OCI-LY1 (cell line): ENCODE measurements at regions not wholly inside any gene's neighbourhood (a gene's known extent, or its start where the extent isn't known, plus 50 kb on each side); places are given as distances from the start of the nearest gene placed in this dataset.

Experiments
- H2AFZ ChIP-seq: fragments of 200-600 bp; sonication (generic), shearing (Covaris generic); 2 replicates; pipeline ENCODE4 v1.6.0; 2014; ENCODE audit warnings: antibody characterized with exemption, mild to moderate bottlenecking, low read length
- H3F3A ChIP-seq: fragments of 200-600 bp; sonication (generic), shearing (Covaris generic); 2 replicates; pipeline ENCODE4 v1.6.0; 2014; ENCODE audit warnings: mild to moderate bottlenecking, antibody characterized with exemption, low read length, moderate library complexity; ENCODE audit not compliant: insufficient read depth
- H3K27ac ChIP-seq: fragments of 200-600 bp; sonication (generic); 2 replicates; pipeline ENCODE4 v1.5.1; 2014; ENCODE audit warnings: low read length, mixed run types, mild to moderate bottlenecking, low read depth; ENCODE audit not compliant: poor library complexity, severe bottlenecking
- H3K27me3 ChIP-seq: fragments of 200-600 bp; sonication (generic); 2 replicates; pipeline ENCODE4 v1.6.0; 2014; ENCODE audit warnings: antibody characterized with exemption, mild to moderate bottlenecking, low read length, moderate library complexity; ENCODE audit not compliant: insufficient read depth
- H3K36me3 ChIP-seq: fragments of 200-600 bp; sonication (generic); 2 replicates; pipeline ENCODE4 v1.6.1; 2014; ENCODE audit warnings: mild to moderate bottlenecking, antibody characterized with exemption, low read length, moderate library complexity, mixed read lengths; ENCODE audit not compliant: insufficient read depth
- H3K4me1 ChIP-seq: fragments of 200-600 bp; sonication (generic); 2 replicates; pipeline ENCODE4 v1.5.1; 2014; ENCODE audit warnings: mild to moderate bottlenecking, low read length, moderate library complexity; ENCODE audit not compliant: insufficient read depth, severe bottlenecking
- H3K4me2 ChIP-seq: fragments of 200-600 bp; sonication (generic), shearing (Covaris generic); 2 replicates; pipeline ENCODE4 v1.6.1; 2014; ENCODE audit warnings: low read length
- H3K4me3 ChIP-seq: fragments of 200-600 bp; sonication (generic); 2 replicates; pipeline ENCODE4 v1.5.1; 2014; ENCODE audit warnings: low read length, low read depth, mild to moderate bottlenecking, mixed read lengths; ENCODE audit not compliant: poor library complexity, severe bottlenecking
- H3K79me2 ChIP-seq: fragments of 200-600 bp; shearing (Covaris generic); 2 replicates; pipeline ENCODE4 v1.6.1; 2016; ENCODE audit warnings: mixed run types, low read length, mixed read lengths; ENCODE audit not compliant: insufficient read depth
- H3K9ac ChIP-seq: fragments of 200-600 bp; sonication (generic), shearing (Covaris generic); 2 replicates; pipeline ENCODE4 v1.6.1; 2014; ENCODE audit warnings: mild to moderate bottlenecking, low read length, mixed read lengths
- H3K9me2 ChIP-seq: fragments of 200-600 bp; sonication (generic), shearing (Covaris generic); 2 replicates; pipeline ENCODE4 v1.6.1; 2014; ENCODE audit warnings: low read depth, mild to moderate bottlenecking, low read length, mixed read lengths
- H3K9me3 ChIP-seq: fragments of 200-600 bp; shearing (Covaris generic); 2 replicates; pipeline ENCODE4 v1.6.1; 2014; ENCODE audit warnings: low read length, mixed read lengths
- H4K20me1 ChIP-seq: fragments of 200-600 bp; sonication (generic), shearing (Covaris generic); 2 replicates; pipeline ENCODE4 v1.6.0; 2016; ENCODE audit warnings: mild to moderate bottlenecking, low read length; ENCODE audit not compliant: insufficient read depth
- EZH2 ChIP-seq: fragments of 200-600 bp; sonication (generic), shearing (Covaris generic); IDR thresholded peaks from 2 replicates; pipeline ENCODE4 v1.8.0; 2017; ENCODE audit warnings: borderline replicate concordance, mixed run types, mild to moderate bottlenecking, antibody characterized with exemption, low read length, moderate library complexity, mixed read lengths
- TF ChIP-seq, protein P1 (sequence below): fragments of 200-600 bp; sonication (generic), shearing (Covaris generic); IDR thresholded peaks from 2 replicates; pipeline ENCODE4 v1.5.1; 2017; ENCODE audit warnings: mild to moderate bottlenecking, antibody characterized with exemption, low read length, moderate library complexity, mixed read lengths

- no peaks in the 10 kb centered on the region for H3K4me1 ChIP-seq
- H3K27me3 ChIP-seq: no peaks in the 10 kb centered on the region
- no peaks in the 10 kb centered on the region for H3K9me3 ChIP-seq
- H3K9ac ChIP-seq: no peak overlapping the region
- no peak overlapping the region for H3K4me3 ChIP-seq
- no peak overlapping the region for H3K27ac ChIP-seq
- TF ChIP-seq, protein P1, sequence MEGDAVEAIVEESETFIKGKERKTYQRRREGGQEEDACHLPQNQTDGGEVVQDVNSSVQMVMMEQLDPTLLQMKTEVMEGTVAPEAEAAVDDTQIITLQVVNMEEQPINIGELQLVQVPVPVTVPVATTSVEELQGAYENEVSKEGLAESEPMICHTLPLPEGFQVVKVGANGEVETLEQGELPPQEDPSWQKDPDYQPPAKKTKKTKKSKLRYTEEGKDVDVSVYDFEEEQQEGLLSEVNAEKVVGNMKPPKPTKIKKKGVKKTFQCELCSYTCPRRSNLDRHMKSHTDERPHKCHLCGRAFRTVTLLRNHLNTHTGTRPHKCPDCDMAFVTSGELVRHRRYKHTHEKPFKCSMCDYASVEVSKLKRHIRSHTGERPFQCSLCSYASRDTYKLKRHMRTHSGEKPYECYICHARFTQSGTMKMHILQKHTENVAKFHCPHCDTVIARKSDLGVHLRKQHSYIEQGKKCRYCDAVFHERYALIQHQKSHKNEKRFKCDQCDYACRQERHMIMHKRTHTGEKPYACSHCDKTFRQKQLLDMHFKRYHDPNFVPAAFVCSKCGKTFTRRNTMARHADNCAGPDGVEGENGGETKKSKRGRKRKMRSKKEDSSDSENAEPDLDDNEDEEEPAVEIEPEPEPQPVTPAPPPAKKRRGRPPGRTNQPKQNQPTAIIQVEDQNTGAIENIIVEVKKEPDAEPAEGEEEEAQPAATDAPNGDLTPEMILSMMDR: no peak
- no peak for TF ChIP-seq EZH2
- no peaks in the 10 kb centered on the region for H3F3A ChIP-seq
- H4K20me1 ChIP-seq: no peaks in the 10 kb centered on the region
- H3K4me2 ChIP-seq: no peak overlapping the region
- H3K9me2 ChIP-seq: no peaks in the 10 kb centered on the region
- no peaks in the 10 kb centered on the region for H3K36me3 ChIP-seq
- no peaks in the 10 kb centered on the region for H3K79me2 ChIP-seq
- H2AFZ ChIP-seq: no peak overlapping the region
Measured at GRCh38 chrX:67094061-67094460, 449.8 kb upstream of the AR start.

- H3K36me3 ChIP-seq: no peaks in the 10 kb centered on the region
Measured at GRCh38 chrX:67050760-67051159, 411.9 kb upstream of the EDA2R start.

DNA sequence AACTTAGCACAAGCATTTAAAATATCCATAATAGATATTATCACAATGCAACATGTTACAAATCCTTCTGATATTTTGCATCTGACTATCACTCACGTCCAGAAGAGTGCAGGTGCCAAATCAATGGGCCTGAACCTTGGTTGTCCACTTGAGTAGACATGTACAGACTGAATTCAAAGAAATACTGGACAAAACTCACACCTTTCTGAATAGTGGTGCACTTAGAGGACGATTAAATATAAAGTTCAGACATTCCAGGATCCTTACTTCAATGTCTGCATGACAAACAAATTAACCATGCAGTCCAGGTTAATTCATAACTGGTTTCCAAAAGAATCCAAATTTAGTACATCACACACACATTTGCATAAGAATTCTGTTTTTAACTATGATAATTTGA is 406.0 kb upstream of the EDA2R start:
- Histone ChIP-seq H3K27ac (no peak overlapping the region), H3K9me3 (no peaks in the 10 kb centered on the region), H3K27me3 (no peaks in the 10 kb centered on the region), H3K4me1 (no peaks in the 10 kb centered on the region), H3K4me3 (no peak overlapping the region), H3K4me2 (no peak overlapping the region), H3K36me3 (no peaks in the 10 kb centered on the region), H3K9ac (no peak overlapping the region), H3F3A (no peaks in the 10 kb centered on the region), H3K79me2 (no peaks in the 10 kb centered on the region), H4K20me1 (no peaks in the 10 kb centered on the region), H2AFZ (no peak overlapping the region), H3K9me2 (no peaks in the 10 kb centered on the region)
- no peak for TF ChIP-seq EZH2
- TF ChIP-seq, protein P1: no peak

More at GRCh38 chrX:67050760-67051159, 411.9 kb upstream of the EDA2R start:
- Histone ChIP-seq H3F3A (no peaks in the 10 kb centered on the region), H3K9me2 (no peaks in the 10 kb centered on the region), H3K27ac (no peak overlapping the region), H3K9me3 (no peaks in the 10 kb centered on the region), H3K9ac (no peak overlapping the region), H3K4me3 (no peak overlapping the region), H3K4me2 (no peak overlapping the region), H3K4me1 (no peaks in the 10 kb centered on the region), H2AFZ (no peak overlapping the region), H3K27me3 (no peaks in the 10 kb centered on the region), H4K20me1 (no peaks in the 10 kb centered on the region), H3K79me2 (no peaks in the 10 kb centered on the region)
- TF ChIP-seq, protein P1: no peak
- TF ChIP-seq EZH2: no peak
